Mucosa of stomach (tissue), 1 donor: ENCODE measurements at regions not wholly inside any gene's neighbourhood (a gene's known extent, or its start where the extent isn't known, plus 50 kb on each side); places are given as distances from the start of the nearest gene placed in this dataset.

ENCODE experiments used
- H3K27me3 ChIP-seq: one replicate; pipeline ENCODE4 v1.7.0; 2013; ENCODE audit warnings: mild to moderate bottlenecking, low read length; ENCODE audit not compliant: control insufficient read depth, insufficient read depth
- H3K36me3 ChIP-seq: one replicate; pipeline ENCODE4 v1.7.0; 2013; ENCODE audit warnings: low read length; ENCODE audit not compliant: control insufficient read depth, insufficient read depth
- H3K4me1 ChIP-seq: one replicate; pipeline ENCODE4 v1.7.0; 2013; ENCODE audit warnings: mild to moderate bottlenecking, low read length; ENCODE audit not compliant: control insufficient read depth, insufficient read depth
- H3K4me3 ChIP-seq: one replicate; pipeline ENCODE4 v1.7.0; 2013; ENCODE audit warnings: low read length
- H3K9ac ChIP-seq: one replicate; pipeline ENCODE4 v1.7.0; 2013; ENCODE audit warnings: mild to moderate bottlenecking, low read length, moderate library complexity
- H3K9me3 ChIP-seq: one replicate; pipeline ENCODE4 v1.7.0; 2013; ENCODE audit warnings: mild to moderate bottlenecking, low read length, moderate library complexity; ENCODE audit not compliant: control insufficient read depth
- donor health status: Pancreatic carcinoma.

DNA sequence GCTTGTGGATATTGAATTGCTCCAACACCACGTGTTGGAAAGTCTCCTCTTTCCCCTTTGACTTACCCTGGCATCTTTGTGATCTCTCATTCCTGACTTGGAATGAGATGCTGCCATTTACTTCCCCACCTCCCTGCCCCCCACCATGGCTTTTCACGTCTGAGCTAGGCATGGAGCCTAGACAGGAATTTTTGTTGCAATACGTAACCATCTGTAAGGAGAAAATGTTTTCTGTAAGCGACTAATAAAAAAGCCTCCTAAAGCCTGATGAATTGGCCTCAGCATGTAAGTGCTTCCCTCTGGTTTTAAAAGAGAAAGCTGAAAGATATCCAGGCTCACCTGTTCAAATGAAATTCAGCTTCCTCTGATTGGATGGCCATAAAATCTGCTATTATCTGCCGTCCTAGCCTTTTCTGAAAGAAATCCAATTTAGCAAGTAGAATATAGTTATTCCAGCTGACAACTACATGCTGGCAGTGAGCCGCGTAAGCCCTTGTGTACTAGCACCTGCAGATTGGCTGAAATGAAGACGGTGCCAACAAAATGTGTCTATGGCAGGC, 200.1 kb downstream of the NSG2 start:
- Histone ChIP-seq H3K4me1 (no peaks in the 10 kb centered on the region), H3K27me3 (no peaks in the 10 kb centered on the region), H3K36me3 (no peaks in the 10 kb centered on the region), H3K9me3 (no peaks in the 10 kb centered on the region), H3K4me3 (no peak overlapping the region), H3K9ac (no peak overlapping the region)

DNA sequence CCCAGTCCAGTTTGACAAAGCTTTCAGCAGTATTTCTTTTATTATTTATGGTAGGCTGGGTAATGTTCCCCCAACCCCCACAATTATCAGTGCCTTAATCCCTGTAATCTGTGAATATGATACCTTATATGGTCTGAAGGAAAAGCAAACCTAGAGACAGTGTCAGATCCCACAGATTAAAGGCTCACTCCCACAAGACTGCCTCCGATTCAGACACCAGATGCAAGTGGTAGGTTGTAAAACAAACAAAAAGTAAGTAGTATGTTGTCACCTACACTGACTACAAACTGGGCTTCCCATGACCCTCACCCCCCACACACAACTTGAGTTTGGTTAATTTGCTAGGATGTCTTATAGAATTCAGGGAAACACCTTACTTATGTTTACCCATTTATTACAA, 201.2 kb downstream of the NSG2 start:
- no peak overlapping the region for H3K9ac ChIP-seq
- no peak overlapping the region for H3K4me3 ChIP-seq
- H3K9me3 ChIP-seq, result no peaks in the 10 kb centered on the region
- H3K36me3 ChIP-seq, result no peaks in the 10 kb centered on the region
- no peaks in the 10 kb centered on the region for H3K27me3 ChIP-seq
- no peaks in the 10 kb centered on the region for H3K4me1 ChIP-seq

DNA sequence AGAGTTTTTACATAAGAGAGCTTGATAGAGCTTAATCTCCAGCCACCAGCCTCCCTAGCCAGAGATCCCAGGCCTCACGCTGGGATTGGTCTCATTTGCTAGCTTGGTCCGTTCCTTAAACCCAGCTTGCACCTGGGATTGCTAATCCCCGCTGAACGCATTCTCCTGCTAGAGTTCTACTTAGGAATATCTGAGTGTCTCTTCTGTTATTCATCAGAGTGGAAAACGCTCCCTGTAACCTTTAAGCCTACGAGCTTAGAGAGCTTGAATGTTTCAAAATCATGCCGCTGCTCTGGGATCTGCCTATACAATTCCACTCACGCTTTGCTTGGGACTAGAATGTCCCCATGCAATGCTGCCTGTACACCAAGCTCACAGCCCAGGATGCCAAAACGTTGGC, 201.8 kb downstream of the NSG2 start:
- Histone ChIP-seq H3K27me3 (no peaks in the 10 kb centered on the region), H3K4me3 (no peak overlapping the region), H3K9me3 (no peaks in the 10 kb centered on the region), H3K36me3 (no peaks in the 10 kb centered on the region), H3K9ac (no peak overlapping the region), H3K4me1 (no peaks in the 10 kb centered on the region)

GRCh38 chr5:174251305-174252000, 205.9 kb downstream of the NSG2 start:
- Histone ChIP-seq H3K4me1 (no peaks in the 10 kb centered on the region), H3K36me3 (no peaks in the 10 kb centered on the region), H3K27me3 (no peaks in the 10 kb centered on the region), H3K4me3 (no peak overlapping the region), H3K9me3 (no peaks in the 10 kb centered on the region), H3K9ac (no peak overlapping the region)

DNA sequence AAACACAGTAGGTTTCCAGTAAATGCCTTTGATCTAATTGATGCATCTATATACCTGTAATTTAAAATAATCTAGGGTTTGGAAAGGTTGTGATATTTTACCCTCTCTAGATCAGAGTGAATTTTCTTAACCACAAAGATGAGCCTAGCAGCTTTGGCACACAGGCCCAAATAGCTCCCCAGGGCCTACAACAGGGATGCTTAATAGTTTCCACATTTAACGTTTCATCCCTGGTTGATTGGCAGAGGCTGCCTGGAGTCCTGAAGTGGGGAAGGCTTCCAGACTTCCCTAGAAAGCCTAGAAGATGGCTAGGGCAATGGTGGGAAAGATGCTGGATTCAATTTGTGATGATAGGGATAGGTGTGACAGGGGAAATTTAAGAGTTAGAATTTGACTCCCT, 206.6 kb downstream of the NSG2 start:
- H3K4me3 ChIP-seq, result no peak overlapping the region
- H3K9ac ChIP-seq, result no peak overlapping the region
- H3K9me3 ChIP-seq, result no peaks in the 10 kb centered on the region
- no peaks in the 10 kb centered on the region for H3K4me1 ChIP-seq
- H3K27me3 ChIP-seq, result no peaks in the 10 kb centered on the region
- H3K36me3 ChIP-seq, result no peaks in the 10 kb centered on the region

GRCh38 chr5:174259696-174260420, 214.4 kb downstream of the NSG2 start:
- H3K9me3 ChIP-seq, result no peaks in the 10 kb centered on the region
- H3K27me3 ChIP-seq, result no peaks in the 10 kb centered on the region
- H3K36me3 ChIP-seq, result no peaks in the 10 kb centered on the region
- H3K4me1 ChIP-seq, result no peaks in the 10 kb centered on the region
- no peak overlapping the region for H3K9ac ChIP-seq
- no peak overlapping the region for H3K4me3 ChIP-seq

GRCh38 chr5:174271316-174271715, 225.8 kb downstream of the NSG2 start:
- Histone ChIP-seq H3K9ac (no peak overlapping the region), H3K4me1 (no peaks in the 10 kb centered on the region), H3K9me3 (no peaks in the 10 kb centered on the region), H3K36me3 (no peaks in the 10 kb centered on the region), H3K4me3 (no peak overlapping the region), H3K27me3 (no peaks in the 10 kb centered on the region)

- Histone ChIP-seq H3K9ac (no peak overlapping the region), H3K27me3 (no peaks in the 10 kb centered on the region), H3K4me1 (no peaks in the 10 kb centered on the region), H3K36me3 (no peaks in the 10 kb centered on the region), H3K9me3 (no peaks in the 10 kb centered on the region), H3K4me3 (no peak overlapping the region)
These were observed 227.2 kb downstream of the NSG2 start for GRCh38 chr5:174272671-174273070.

GRCh38 chr5:174273325-174273724, 227.8 kb downstream of the NSG2 start:
- Histone ChIP-seq H3K9me3 (no peaks in the 10 kb centered on the region), H3K4me3 (no peak overlapping the region), H3K27me3 (no peaks in the 10 kb centered on the region), H3K9ac (no peak overlapping the region), H3K36me3 (no peaks in the 10 kb centered on the region), H3K4me1 (no peaks in the 10 kb centered on the region)

DNA sequence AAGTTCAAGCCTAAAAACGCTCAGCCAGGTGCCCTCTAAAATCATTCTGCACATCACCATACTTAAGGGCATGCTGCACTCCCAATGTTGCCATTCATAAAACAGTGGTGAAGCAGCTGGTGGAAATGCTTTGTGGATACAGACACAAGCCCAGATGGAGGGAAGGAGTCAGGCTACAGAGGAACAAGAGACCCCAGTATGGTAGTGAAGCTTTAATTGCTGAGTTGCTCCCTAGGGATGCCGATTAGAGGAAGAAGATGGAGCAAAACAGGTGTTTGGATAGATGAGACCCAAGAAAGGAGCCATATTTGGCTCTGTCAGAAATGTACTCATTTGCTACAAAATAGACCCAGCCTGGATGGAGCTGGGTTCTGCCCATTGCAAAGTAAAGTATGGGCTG, 230.5 kb downstream of the NSG2 start:
- Histone ChIP-seq H3K9me3 (no peaks in the 10 kb centered on the region), H3K36me3 (no peaks in the 10 kb centered on the region), H3K9ac (no peak overlapping the region), H3K4me1 (no peaks in the 10 kb centered on the region), H3K27me3 (no peaks in the 10 kb centered on the region), H3K4me3 (no peak overlapping the region)

DNA sequence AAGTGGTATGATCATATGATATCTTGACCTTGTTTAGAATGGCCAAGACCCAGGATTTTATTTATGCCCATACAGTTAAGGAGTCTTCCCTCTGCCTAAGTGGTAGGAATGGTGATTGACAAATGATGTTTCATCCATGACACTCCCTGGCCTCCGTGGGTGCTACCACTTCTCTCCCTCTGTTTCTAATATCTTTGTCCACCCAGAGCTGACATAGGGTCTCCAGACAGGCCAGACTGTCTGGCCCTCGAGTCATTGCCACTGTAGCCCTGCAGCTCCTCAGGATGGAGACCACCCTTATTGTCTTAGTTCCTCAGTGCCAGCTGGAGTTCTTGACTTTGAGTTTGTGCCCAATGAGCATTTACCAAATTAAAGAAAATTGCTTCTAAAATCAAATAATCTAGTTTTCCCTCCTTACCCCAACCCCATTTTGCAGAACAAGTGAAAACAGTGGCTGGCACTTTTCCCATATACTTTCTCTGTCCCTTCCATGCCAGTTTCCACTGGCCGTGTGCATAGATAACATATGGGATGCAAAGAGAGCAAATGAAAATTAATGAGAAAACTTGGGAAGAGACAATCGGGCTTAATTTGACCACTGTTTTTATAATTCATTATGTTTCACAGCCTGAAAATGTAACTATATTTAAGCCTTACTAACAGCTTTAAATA, 235.7 kb downstream of the NSG2 start:
- no peak overlapping the region for H3K9ac ChIP-seq
- no peaks in the 10 kb centered on the region for H3K36me3 ChIP-seq
- no peaks in the 10 kb centered on the region for H3K4me1 ChIP-seq
- no peak overlapping the region for H3K4me3 ChIP-seq
- H3K9me3 ChIP-seq, result no peaks in the 10 kb centered on the region
- no peaks in the 10 kb centered on the region for H3K27me3 ChIP-seq

GRCh38 chr5:174281855-174282254, 236.3 kb downstream of the NSG2 start:
- Histone ChIP-seq H3K9me3 (no peaks in the 10 kb centered on the region), H3K36me3 (no peaks in the 10 kb centered on the region)

More at GRCh38 chr5:174281855-174282254, 236.3 kb downstream of the NSG2 start:
- Histone ChIP-seq H3K9ac (no peak overlapping the region), H3K4me3 (no peak overlapping the region), H3K4me1 (no peaks in the 10 kb centered on the region), H3K27me3 (no peaks in the 10 kb centered on the region)
